Kasumi-1 (cell line): ENCODE measurements at regions not wholly inside any gene's neighbourhood (a gene's known extent, or its start where the extent isn't known, plus 50 kb on each side); places are given as distances from the start of the nearest gene placed in this dataset.
"Not testable (repeated sequence)": the region's sequence is repeated elsewhere in the genome, so short reads cannot be mapped to it uniquely, and the experiment has no call there.

ENCODE experiments used
- DNase-seq, 2 experiments: peaks; one replicate each; lab custom pipeline; 2025; lab: John Stamatoyannopoulos, UW

- DNase-seq: no peak
Measured at GRCh38 chr4:100644150-100644549, 126.3 kb upstream of the EMCN start.

DNA sequence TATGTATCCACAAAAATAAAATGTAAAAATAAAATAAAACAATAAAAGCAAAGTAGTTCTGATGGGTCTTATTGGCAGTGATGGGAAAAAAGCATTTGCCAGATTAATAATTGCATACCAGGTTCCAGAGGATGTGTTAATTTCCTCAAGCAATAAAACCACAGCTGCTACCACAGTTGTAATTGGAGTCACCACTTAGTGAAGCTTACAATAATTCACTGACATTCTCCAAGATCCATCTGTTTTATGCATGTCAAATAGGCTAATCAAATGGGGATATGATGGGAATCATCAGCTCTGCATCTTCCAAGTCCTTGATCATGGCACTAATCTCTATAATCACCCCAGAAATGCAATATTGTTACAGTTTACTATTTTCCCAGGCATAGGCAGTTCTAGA lies 123.5 kb upstream of the EMCN start:
- DNase-seq: no peak

DNA sequence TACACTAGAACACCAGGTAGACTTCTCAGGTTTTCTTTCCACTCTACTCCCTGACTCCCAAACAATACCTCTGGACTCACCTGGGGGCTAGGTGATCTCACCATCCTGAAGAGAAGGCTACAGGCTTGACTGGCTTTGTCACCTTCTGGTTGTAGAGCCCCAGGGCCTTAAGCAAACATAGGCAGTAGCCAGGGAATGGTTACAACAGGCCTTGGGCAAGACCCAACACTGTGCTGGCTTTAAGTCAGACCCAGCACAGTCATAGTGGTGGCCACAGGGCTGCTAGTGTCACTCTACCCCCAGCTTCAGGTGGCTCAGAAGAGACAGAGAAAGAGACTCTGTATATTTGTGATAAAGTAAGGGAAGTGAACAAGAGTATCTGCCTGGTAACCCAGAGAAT lies 118.1 kb upstream of the EMCN start:
- no peak for DNase-seq

GRCh38 chr4:100633269-100633668 lies 115.4 kb upstream of the EMCN start:
- no peak for DNase-seq

DNA sequence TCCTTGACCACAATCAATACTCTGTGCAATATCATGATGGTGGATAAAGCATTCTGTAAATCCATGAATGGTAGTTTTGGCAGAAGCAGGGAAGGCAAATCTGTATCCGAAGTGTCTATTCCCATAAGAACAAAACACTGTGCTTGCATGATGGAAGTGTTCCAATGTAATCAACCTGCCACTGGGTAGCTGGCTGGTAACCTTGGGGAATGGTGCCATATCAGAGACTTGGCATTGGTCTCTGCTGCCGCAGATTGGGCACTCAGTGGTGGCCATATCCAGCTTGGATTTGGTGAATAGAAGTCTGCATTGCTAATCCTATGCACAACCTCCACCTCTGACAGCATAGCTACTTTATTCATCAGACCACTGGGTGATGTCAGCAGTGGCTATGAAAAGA lies 114.3 kb upstream of the EMCN start:
- no peak for DNase-seq

DNA sequence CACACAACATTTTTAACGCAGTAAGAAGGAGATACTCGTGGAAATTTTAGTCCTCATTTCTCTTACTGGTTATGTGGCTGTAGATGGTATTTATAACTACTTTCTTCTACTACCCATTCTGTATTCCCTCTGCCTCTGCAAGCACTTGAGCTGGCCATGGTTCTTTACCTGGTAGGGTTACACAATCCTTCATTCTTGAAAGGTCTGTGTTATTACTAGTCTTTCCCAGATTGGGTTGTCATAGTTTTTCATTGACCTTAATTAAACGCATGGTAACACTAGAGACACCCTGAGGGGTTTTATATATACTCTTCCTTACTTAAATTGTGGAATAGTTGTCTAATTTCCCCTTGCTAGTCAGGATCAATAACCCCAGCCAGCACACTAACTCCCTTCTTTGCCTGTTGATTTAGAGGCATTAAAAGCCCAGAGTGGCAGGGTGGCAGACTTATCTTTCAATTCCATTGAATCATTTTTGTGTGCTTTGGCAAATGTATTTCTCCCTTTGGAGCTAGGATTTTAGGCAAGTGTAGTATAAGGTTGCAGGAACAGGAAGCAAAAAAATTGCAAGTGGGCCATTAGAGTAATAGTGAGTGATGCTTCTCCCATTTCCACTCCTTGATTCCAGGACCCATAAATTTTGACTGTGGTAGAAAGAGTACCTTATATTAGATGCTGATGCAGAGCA lies 113.6 kb upstream of the EMCN start:
- DNase-seq: no peak

GRCh38 chr4:100630341-100630740 lies 112.5 kb upstream of the EMCN start:
- DNase-seq: no peak

GRCh38 chr4:100609810-100610209 lies 92.0 kb upstream of the EMCN start:
- no peak for DNase-seq

DNA sequence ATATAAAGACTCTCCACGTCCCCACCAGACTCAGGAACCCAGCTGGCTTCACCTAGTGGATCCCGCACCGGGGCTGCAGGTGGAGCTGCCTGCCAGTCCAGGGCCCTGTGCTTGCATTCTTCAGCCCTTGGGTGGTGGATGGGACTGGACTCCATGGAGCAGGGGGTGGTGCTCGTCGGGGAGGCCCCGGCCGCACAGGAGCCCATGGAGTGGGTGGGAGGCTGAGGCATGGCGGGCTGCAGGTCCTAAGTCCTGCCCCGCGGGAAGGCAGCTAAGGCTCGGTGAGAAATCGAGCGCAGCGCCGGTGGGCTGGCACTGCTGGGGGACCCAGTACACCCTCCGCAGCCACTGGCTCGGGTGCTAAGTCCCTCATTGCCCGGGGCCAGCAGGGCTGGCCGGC lies 90.8 kb upstream of the EMCN start:
- DNase-seq: not testable (repeated sequence)

DNA sequence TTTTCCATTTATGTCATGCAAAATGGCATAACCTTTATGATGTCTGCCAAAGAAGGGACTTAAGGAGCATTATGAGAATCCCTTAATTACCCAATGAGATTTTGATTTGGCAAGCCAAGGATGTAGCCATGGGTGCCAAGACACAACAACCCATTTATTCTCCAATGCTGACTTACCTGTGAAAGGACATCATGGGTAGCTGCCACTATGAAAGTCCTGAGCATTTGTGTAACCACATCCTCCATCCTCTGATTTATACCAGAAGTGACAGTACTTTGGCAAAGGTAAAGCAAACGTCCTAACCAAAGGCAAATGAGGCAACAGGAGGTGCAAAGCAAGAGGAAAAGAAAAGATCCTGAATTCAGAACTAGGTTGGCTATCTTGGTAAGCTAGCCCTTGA lies 87.3 kb upstream of the EMCN start:
- no peak for DNase-seq

DNA sequence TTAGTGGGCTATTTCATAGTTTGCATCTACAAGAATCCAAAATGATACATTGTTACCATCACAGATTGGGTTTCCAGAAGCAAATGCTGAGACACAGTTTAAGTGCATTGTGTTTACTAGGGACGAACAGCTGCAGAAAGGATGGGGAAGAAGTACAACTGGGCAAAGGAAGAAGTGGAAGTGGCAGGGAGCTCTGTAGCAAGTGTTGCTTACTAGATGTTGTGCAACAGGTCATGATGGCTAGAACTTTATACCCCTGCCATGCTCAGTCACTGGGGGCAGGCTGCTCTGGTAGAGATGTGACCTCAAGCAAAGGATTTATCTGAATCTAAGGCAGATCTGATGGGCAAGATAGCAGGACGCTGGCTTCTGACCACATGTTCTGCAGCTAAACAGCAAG lies 76.1 kb upstream of the EMCN start:
- peak; percentile 75 to 81 for DNase-seq

DNA sequence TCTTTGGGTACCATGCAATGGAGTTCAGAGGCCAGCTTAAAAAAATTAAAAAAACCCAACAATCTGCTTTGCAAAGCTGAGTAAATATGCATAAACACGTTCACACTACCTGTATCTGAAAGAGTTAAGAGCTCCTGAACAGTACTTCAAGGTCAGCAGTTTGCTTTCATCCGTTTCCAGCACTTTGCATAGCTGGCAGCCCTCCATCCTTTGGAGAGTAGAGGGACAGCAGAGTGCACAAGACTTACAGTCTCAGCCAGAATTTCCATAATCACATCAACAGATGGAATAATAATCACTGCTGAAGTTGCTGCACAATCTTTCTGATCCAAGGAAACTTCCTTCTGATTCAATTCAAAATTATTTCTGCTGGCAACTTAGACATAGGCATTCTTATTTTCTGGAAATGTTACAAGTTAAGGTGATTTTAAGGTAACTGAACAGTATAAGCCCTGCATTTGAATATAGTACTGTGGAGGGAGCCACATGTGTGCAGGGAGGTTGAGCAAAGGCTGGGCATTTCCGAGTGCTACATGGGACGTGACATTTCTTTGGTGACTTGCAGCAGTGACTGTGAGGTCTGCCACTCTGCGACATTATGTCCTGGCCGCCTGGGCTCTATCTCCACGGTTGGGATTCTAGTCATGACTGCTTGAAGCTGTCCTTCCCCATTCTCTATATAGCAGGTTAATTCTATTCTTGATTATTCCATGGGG lies 73.5 kb upstream of the EMCN start:
- no peak for DNase-seq

- DNase-seq: no peak
Measured at GRCh38 chr4:100590325-100590724, 72.5 kb upstream of the EMCN start.

GRCh38 chr4:100588076-100588475 lies 70.3 kb upstream of the EMCN start:
- DNase-seq: no peak

DNA sequence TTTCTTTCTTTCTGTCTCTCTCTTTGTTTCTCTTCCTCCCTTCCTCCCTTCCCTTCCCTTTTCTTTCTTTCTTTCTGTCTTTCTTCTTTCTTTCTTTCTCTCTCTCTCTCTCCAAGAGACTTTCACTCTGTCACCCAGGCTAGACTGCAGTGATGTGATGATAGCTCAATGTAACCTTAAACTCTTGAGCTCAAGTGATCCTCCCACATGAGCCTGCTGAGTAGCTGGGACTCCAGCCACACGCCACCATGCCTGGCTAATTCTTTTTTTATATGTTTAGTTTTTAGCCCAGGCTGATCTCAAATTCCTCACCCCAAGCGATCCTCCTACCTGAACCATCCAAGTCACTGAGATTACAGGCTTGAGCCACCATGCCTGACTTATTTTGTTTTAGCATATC lies 64.3 kb upstream of the EMCN start:
- no peak for DNase-seq

DNA sequence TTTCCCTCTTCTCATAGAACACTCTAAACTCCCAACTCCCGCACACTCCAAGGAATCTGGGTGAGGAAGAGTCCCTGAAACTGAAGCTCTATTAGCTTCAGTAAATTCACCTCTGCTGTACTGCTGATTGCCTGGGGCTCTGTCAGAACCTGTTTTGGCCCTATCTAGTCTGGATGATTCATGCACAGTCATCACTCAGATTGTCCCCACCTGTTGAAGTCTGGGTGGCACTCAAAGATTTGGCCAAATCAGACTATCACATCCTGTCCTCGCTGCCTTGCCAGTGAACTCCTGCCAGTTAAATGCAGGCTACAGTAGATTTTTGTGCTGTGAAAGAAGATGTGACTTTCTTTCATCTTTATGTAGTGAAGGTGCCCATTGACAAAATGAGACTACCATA lies 63.5 kb upstream of the EMCN start:
- DNase-seq: no peak

- peak in 1 of 2 experiments; percentile 9 for DNase-seq
Measured at GRCh38 chr4:100576570-100576969, 58.7 kb upstream of the EMCN start.

DNA sequence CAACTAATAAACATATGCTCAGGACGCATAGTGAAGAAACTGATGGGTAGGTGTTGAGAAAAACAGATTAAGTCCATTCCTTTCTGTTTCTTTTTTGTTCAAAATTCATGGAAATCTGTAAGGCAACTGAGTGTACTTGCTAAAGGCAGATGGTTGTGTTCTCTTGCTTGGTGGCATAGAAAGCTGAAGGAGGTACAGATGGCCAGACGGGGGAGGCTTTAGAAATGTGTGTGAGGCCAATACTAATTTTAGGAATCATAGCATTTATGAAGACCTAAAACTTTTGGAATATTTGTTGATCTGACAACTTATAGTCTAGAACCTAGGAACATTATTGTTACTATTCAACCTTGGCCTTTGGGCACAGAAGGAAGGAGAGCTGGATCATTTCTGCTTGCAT lies 56.8 kb upstream of the EMCN start:
- DNase-seq: no peak

DNA sequence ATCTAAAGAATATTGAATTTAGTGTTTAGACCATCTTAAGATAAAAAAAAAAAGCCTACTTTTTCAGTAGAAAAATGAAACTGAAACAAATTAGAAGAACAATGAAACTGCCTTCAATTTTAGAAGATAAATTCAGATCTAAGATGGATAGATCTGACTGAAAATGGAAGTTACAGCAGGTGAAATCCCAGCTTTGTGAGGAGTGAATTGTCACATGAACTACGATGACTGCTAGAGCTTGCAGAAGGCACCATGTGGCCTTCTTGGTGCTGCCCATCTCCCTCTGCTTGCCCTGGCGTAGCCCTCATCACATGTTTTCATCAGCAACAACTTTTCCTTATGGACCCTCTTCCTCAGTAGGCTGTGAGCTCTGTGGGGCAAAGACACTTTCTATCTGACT lies 51.4 kb upstream of the EMCN start:
- DNase-seq: no peak
